ENCODE measurements at regions not wholly inside any gene's neighbourhood (a gene's known extent, or its start where the extent isn't known, plus 50 kb on each side); places are given as distances from the start of the nearest gene placed in this dataset.

GRCh38 chr2:116435648-116436047, 1378.8 kb upstream of the DDX18 start:
- TF ChIP-seq CBX5 (IDR thresholded peaks at IDR 0.05; ENCODE audit: low read depth) (no peak), HDAC2 (IDR thresholded peaks at IDR 0.05) (no peak), CEBPZ (IDR thresholded peaks at IDR 0.05; ENCODE audit: low read depth, low read length) (no peak), USF2 (IDR thresholded peaks at IDR 0.05; ENCODE audit: borderline replicate concordance, low read depth, low read length) (no peak), ASH2L (IDR thresholded peaks at IDR 0.05; ENCODE audit: borderline replicate concordance, low read depth) (no peak), SP1 (IDR thresholded peaks at IDR 0.05; ENCODE audit: low read depth, low read length) (no peak)

Data from GM12878 (cell line).